Liver (tissue), 7 donors: ENCODE measurements at regions not wholly inside any gene's neighbourhood (a gene's known extent, or its start where the extent isn't known, plus 50 kb on each side); places are given as distances from the start of the nearest gene placed in this dataset.

Experiments used
- DNase-seq: peaks from one replicate; pipeline ENCODE4 v3.0.0-alpha.2; 2017; ENCODE audit warnings: low spot score
- H3K27ac ChIP-seq, 2 donors: one replicate each; pipeline ENCODE4 v1.7.0; 2013; ENCODE audit warnings: inconsistent platforms in 2 of 2, low read length in 2 of 2, control low read depth in 1 of 2, low read depth in 1 of 2, mild to moderate bottlenecking in 1 of 2
- H3K27me3 ChIP-seq, 4 donors: one replicate each; pipeline versions ENCODE4 v1.6.1 to v1.7.0; 2013; ENCODE audit warnings: low read length in 3 of 4, inconsistent platforms in 1 of 4, mild to moderate bottlenecking in 1 of 4, moderate library complexity in 1 of 4; ENCODE audit not compliant: control insufficient read depth in 4 of 4, insufficient read depth in 4 of 4
- H3K36me3 ChIP-seq, 4 donors: one replicate each; pipeline versions ENCODE4 v1.6.1 to v1.7.0; 2013; ENCODE audit warnings: low read length in 3 of 4, mild to moderate bottlenecking in 3 of 4, low read depth in 1 of 4, moderate library complexity in 1 of 4; ENCODE audit not compliant: control insufficient read depth in 4 of 4, insufficient read depth in 3 of 4
- H3K4me1 ChIP-seq, 4 donors: one replicate each; pipeline versions ENCODE4 v1.6.1 to v1.7.0; 2013; ENCODE audit warnings: low read length in 3 of 4, mild to moderate bottlenecking in 3 of 4, moderate library complexity in 1 of 4; ENCODE audit not compliant: control insufficient read depth in 4 of 4, insufficient read depth in 4 of 4
- H3K4me3 ChIP-seq, 3 donors: one replicate each; pipeline versions ENCODE4 v1.6.1 to v1.7.0; 2013; ENCODE audit warnings: low read length in 3 of 3, control low read depth in 1 of 3, low read depth in 1 of 3, mild to moderate bottlenecking in 1 of 3
- H3K9ac ChIP-seq, 2 donors: one replicate each; pipeline ENCODE4 v1.7.0; 2013; ENCODE audit warnings: low read length in 2 of 2, mild to moderate bottlenecking in 2 of 2, moderate library complexity in 2 of 2, control low read depth in 1 of 2, low read depth in 1 of 2
- H3K9me3 ChIP-seq, 4 donors: one replicate each; pipeline versions ENCODE4 v1.6.1 to v1.7.0; 2013; ENCODE audit warnings: low read length in 3 of 4; ENCODE audit not compliant: control insufficient read depth in 4 of 4
- FOXA1 ChIP-seq: IDR thresholded peaks from 2 replicates; pipeline ENCODE4 v1.6.1; 2016; ENCODE audit warnings: antibody characterized with exemption
- FOXA2 ChIP-seq: IDR thresholded peaks from 2 replicates; pipeline ENCODE4 v1.6.1; 2016; ENCODE audit warnings: antibody characterized with exemption
- GABPA ChIP-seq, 2 donors: IDR thresholded peaks in 1 of 2; conservative IDR thresholded peaks in 1 of 2; 2 replicates each; pipeline ENCODE4 v1.6.1; 2016; ENCODE audit warnings: antibody characterized with exemption in 2 of 2, mild to moderate bottlenecking in 1 of 2, moderate library complexity in 1 of 2
- HNF4A ChIP-seq, 2 donors: conservative IDR thresholded peaks; 2 replicates each; pipeline ENCODE4 v1.6.1; 2016; ENCODE audit warnings: antibody characterized with exemption in 2 of 2, mild to moderate bottlenecking in 2 of 2
- HNF4G ChIP-seq: IDR thresholded peaks from 2 replicates; pipeline ENCODE4 v1.6.1; 2016; ENCODE audit warnings: antibody characterized with exemption
- NR2F2 ChIP-seq: IDR thresholded peaks from 2 replicates; pipeline ENCODE4 v1.6.1; 2016; ENCODE audit warnings: antibody characterized with exemption
- RAD21 ChIP-seq, 2 donors: IDR thresholded peaks; 2 replicates each; pipeline ENCODE4 v1.6.1; 2016; ENCODE audit warnings: antibody characterized with exemption in 2 of 2, mild to moderate bottlenecking in 2 of 2
- RXRA ChIP-seq, 2 donors: IDR thresholded peaks; 2 replicates each; pipeline ENCODE4 v1.6.1; 2017 to 2018; ENCODE audit warnings: antibody characterized with exemption in 2 of 2, mild to moderate bottlenecking in 1 of 2
- TAF1 ChIP-seq: conservative IDR thresholded peaks from 2 replicates; pipeline ENCODE4 v1.6.1; 2016; ENCODE audit warnings: antibody characterized with exemption, mild to moderate bottlenecking
- WGBS: extraction: QIAGEN DNeasy Blood & Tissue Kit; methylation state at CpG from one replicate; pipeline ENCODE4 v1.1.7; 2013; 5-methylcytosine and 5-hydroxymethylcytosine counted together
- TF ChIP-seq, protein P1 (sequence below): IDR thresholded peaks from 2 replicates; pipeline ENCODE4 v1.6.1; 2016; ENCODE audit warnings: antibody characterized with exemption, mild to moderate bottlenecking
- TF ChIP-seq, protein P2 (sequence below): IDR thresholded peaks from 2 replicates; pipeline ENCODE4 v1.6.1; 2016; ENCODE audit warnings: antibody characterized with exemption
- TF ChIP-seq, protein P3 (sequence below): IDR thresholded peaks from 2 replicates; pipeline ENCODE4 v1.6.1; 2016; ENCODE audit warnings: antibody characterized with exemption
- donor health status: healthy.
- donor health status: healthy.
- donor health status: healthy.
- donor health status: healthy.

DNA sequence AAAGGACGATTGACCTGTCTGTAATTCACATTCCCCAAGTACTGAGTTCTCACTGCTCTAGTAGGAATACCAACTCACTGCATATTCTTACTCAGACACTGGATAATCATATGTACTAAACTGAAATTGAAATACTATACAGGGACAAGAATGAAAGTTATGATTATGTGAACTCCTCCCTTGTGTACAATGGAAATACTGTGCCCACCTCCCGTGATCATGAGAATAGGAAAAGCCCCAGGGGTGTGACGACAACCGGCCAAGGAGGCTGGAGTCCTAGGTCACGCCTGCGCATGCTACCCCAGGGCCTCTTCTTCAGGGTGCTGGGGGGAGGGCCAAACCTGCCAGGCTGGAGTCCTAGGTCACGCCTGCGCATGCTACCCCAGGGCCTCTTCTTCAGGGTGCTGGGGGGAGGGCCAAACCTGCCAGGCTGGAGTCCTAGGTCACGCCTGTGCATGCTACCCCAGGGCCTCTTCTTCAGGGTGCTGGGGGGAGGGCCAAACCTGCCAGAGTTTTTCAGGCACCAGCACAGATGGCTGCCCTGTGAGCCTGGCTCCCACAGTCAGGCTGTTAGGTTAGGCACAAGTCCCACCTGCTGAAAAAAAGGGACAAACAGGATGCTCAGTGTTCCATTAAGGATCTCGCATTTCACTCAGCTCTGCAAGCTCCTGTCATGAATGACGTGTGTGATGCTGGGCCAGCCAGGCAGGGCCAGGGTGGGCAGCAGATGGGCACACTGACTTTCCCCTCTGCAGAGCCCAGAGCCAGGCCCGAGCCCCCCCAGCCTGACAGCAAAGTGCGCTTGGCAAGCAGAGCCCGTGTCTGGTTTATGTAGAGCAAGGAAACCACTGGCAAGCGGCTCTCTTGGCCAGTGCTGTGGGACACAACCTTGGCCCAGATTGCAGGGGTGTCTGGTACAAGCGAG, 107.7 kb downstream of the FOXF2 start:
- Histone ChIP-seq H3K9me3 (no peaks in the 10 kb centered on the region), H3K27ac (no peak overlapping the region), H3K36me3 (no peaks in the 10 kb centered on the region), H3K4me1 (no peaks in the 10 kb centered on the region), H3K9ac (no peak overlapping the region), H3K27me3 (no peaks in the 10 kb centered on the region), H3K4me3 (no peak overlapping the region)
- WGBS = 85% methylated on average over 16 of the region's 16 CpGs
- TF ChIP-seq FOXA1 = no peak
- DNase-seq = no peak

DNA sequence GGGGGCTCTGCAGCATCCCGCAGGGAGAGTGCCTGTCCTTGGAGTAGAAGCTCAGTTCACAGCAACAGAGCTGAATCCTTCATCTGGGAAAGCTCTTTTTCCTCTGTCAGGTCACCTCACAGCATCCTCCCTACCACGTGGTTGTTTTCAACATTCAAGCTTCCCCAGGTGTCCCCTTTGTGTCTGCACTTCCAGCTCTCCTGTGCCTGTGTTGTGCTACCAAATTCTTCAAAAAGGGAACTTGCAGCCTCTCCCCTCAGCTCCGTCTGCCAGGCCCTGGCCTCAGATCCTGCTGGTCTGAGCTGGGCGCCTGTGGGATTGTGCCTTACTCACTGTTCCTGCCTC, 108.4 kb downstream of the FOXF2 start:
- no peak overlapping the region for H3K27ac ChIP-seq
- H3K4me3 ChIP-seq = no peak overlapping the region
- WGBS = 67% methylated on average over 4 of the region's 4 CpGs

More for the DNA sequence above, 108.4 kb downstream of the FOXF2 start:
- H3K36me3 ChIP-seq = no peaks in the 10 kb centered on the region
- H3K9me3 ChIP-seq = no peaks in the 10 kb centered on the region
- no peaks in the 10 kb centered on the region for H3K27me3 ChIP-seq
- TF ChIP-seq, protein P1, sequence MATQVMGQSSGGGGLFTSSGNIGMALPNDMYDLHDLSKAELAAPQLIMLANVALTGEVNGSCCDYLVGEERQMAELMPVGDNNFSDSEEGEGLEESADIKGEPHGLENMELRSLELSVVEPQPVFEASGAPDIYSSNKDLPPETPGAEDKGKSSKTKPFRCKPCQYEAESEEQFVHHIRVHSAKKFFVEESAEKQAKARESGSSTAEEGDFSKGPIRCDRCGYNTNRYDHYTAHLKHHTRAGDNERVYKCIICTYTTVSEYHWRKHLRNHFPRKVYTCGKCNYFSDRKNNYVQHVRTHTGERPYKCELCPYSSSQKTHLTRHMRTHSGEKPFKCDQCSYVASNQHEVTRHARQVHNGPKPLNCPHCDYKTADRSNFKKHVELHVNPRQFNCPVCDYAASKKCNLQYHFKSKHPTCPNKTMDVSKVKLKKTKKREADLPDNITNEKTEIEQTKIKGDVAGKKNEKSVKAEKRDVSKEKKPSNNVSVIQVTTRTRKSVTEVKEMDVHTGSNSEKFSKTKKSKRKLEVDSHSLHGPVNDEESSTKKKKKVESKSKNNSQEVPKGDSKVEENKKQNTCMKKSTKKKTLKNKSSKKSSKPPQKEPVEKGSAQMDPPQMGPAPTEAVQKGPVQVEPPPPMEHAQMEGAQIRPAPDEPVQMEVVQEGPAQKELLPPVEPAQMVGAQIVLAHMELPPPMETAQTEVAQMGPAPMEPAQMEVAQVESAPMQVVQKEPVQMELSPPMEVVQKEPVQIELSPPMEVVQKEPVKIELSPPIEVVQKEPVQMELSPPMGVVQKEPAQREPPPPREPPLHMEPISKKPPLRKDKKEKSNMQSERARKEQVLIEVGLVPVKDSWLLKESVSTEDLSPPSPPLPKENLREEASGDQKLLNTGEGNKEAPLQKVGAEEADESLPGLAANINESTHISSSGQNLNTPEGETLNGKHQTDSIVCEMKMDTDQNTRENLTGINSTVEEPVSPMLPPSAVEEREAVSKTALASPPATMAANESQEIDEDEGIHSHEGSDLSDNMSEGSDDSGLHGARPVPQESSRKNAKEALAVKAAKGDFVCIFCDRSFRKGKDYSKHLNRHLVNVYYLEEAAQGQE = no peak
- TF ChIP-seq HNF4A (conservative IDR thresholded peaks at IDR 0.05) = no peak
- TF ChIP-seq, protein P2, sequence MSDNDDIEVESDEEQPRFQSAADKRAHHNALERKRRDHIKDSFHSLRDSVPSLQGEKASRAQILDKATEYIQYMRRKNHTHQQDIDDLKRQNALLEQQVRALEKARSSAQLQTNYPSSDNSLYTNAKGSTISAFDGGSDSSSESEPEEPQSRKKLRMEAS = no peak
- TF ChIP-seq, protein P3, sequence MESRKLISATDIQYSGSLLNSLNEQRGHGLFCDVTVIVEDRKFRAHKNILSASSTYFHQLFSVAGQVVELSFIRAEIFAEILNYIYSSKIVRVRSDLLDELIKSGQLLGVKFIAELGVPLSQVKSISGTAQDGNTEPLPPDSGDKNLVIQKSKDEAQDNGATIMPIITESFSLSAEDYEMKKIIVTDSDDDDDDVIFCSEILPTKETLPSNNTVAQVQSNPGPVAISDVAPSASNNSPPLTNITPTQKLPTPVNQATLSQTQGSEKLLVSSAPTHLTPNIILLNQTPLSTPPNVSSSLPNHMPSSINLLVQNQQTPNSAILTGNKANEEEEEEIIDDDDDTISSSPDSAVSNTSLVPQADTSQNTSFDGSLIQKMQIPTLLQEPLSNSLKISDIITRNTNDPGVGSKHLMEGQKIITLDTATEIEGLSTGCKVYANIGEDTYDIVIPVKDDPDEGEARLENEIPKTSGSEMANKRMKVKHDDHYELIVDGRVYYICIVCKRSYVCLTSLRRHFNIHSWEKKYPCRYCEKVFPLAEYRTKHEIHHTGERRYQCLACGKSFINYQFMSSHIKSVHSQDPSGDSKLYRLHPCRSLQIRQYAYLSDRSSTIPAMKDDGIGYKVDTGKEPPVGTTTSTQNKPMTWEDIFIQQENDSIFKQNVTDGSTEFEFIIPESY = no peak
- no peak for TF ChIP-seq HNF4G
- TF ChIP-seq RAD21 (IDR thresholded peaks at IDR 0.05) = no peak
- no peak for TF ChIP-seq NR2F2
- TF ChIP-seq RXRA (IDR thresholded peaks at IDR 0.05) = no peak
- no peak for TF ChIP-seq FOXA2
- no peak for TF ChIP-seq GABPA (IDR thresholded peaks at IDR 0.05 in 1 of 2, conservative IDR thresholded peaks at IDR 0.05 in 1 of 2)
- no peak for TF ChIP-seq TAF1
- no peak for DNase-seq
- H3K4me1 ChIP-seq = no peaks in the 10 kb centered on the region
- H3K9ac ChIP-seq = no peak overlapping the region
